T47D (cell line): ENCODE measurements at regions not wholly inside any gene's neighbourhood (a gene's known extent, or its start where the extent isn't known, plus 50 kb on each side); places are given as distances from the start of the nearest gene placed in this dataset.

Source experiments
- DNase-seq, 2 experiments: peaks; one replicate each; pipeline versions ENCODE4 v3.0.0 to v3.0.0-alpha.2; 2011 to 2012; ENCODE audit warnings: low read depth in 1 of 2, low spot score in 1 of 2
- JUND ChIP-seq: IDR thresholded peaks from 2 replicates; pipeline ENCODE4 v1.6.1; 2012; ENCODE audit warnings: low read depth
- in situ Hi-C: cut with HindIII; loops from 2 replicates; pipeline ENCODE4 v1.10.0; 2016; ENCODE audit warnings: low sequenced_read_pairs, low pct_unique_long_range_greater_than_20kb

DNA sequence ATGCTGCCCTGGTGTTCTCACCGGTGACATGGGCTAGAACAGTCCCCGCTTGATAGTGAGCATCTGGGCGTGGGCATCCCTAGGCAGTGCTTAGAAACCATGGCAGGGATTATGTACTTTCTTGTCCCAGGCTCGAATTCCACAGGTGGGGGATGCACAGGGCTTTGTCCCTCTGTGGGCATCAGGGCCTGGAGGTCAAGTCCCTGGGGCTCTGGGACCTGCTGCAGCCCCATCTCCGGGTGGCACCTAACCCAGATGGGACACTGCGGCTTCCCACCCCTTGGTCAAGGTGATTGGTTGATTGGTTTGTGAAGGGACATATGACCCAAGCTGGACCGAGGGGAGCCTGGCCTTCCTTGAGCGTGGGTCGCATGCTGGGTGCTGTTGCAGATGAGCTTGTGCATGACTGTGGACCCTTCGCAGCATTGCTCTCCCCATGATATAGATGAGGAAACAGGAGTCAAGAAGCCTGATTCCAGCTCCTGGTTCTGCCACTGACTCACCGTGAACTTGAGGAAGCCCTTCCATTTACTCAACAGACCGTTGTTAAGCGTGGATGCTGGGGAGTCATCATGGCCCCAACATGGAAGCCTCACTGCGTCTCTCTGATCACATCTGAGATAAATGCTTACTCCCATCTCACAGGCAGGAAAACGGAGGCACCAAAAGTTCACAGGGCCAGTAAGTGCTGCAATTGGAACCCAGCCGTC lies 64.0 kb upstream of the RUNX3 start:
- in situ Hi-C loops = no loop called here
- DNase-seq = no peak
- no peak for TF ChIP-seq JUND

DNA sequence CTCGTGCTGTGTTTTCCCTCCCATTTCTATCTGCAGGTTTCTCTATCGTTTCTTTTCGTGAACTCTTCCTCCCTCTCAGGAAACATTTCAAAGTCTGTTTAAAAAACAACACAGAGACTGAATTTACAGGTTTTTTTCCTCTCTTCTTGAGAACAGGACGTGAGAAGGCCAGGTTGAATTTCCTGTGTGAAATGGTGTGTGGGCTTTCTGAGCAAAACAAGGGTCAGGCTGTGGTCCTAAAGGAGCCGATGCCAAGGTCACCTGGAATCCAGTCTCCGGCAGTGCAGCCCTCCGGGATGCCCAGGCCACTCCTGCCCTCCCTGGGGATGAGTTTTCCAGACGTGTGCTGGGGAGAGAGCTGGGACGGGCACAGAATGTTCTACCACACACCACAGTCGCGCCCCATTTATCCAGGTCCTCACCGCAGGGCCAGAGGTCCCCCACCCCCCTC lies 62.7 kb upstream of the RUNX3 start:
- TF ChIP-seq JUND = no peak
- DNase-seq = no peak
- in situ Hi-C loops = no loop called here

DNA sequence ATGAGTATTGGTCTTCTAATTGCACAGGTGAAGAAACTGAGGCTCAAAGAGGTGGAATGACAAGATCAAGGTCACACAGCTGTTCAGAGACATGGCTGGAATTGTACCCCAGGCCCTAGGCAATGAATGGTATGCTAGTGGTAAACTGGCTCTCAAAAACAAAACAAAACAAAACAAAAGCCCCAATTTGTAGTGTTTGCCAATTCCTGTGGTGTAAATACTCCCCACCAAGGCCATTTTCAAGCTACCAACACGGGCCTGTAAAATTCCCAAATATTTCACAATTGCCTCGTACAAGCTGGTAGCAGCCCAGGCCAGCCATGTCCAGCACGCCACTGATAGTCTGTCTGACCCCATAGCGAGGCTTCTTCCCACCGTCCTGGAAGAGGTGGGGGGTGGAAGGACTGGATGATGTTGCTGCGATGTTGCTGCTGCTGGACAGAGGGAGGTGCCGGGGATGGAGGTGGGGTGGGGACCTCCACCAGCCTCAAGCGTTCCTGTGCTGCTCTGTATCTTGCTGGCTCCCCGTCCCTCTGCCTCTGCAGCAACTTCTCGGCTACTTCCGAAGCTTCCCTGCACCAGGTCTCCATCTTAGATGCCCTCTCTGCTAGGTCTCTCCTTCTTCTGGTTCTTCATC lies 62.2 kb upstream of the RUNX3 start:
- in situ Hi-C loops = no loop called here
- TF ChIP-seq JUND = no peak
- DNase-seq = no peak

GRCh38 chr1:24991697-24992096 lies 61.6 kb upstream of the RUNX3 start:
- DNase-seq = no peak
- in situ Hi-C loops = no loop called here
- TF ChIP-seq JUND = no peak

GRCh38 chr1:24990779-24991641 lies 60.9 kb upstream of the RUNX3 start:
- in situ Hi-C loops = no loop called here
- TF ChIP-seq JUND = no peak
- no peak for DNase-seq

GRCh38 chr1:24990136-24990535 lies 60.1 kb upstream of the RUNX3 start:
- TF ChIP-seq JUND = no peak
- in situ Hi-C loops = no loop called here
- DNase-seq = no peak

DNA sequence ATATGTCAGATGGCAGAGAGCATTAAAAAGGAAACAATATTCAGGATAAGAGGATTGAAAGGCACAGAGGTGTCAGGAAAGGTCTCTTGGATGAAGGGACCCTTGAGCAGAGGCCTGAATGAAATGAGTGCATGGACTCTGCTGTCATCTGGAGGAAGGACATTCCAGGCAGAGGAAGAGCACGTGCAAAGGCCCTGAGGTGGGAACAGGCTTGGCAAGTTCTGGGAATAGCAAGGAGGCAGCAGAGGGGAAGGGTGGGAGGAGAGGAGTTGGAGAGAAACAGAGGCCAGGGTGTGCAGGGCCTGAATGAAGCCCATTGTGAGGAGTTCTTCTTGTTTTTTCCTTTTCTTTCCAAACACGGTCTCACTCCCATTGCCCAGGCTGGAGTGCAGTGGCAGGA lies 59.0 kb upstream of the RUNX3 start:
- no peak for TF ChIP-seq JUND
- in situ Hi-C loops = no loop called here
- no peak for DNase-seq

- no peak for DNase-seq
- in situ Hi-C loops = no loop called here
- TF ChIP-seq JUND = no peak
Observed at GRCh38 chr1:24988558-24988912, 58.5 kb upstream of the RUNX3 start.

GRCh38 chr1:24987875-24988557 lies 57.9 kb upstream of the RUNX3 start:
- no peak for TF ChIP-seq JUND
- in situ Hi-C loops = no loop called here
- DNase-seq = no peak

- DNase-seq = no peak
Observed at GRCh38 chr1:24987424-24987823, 57.3 kb upstream of the RUNX3 start.

DNA sequence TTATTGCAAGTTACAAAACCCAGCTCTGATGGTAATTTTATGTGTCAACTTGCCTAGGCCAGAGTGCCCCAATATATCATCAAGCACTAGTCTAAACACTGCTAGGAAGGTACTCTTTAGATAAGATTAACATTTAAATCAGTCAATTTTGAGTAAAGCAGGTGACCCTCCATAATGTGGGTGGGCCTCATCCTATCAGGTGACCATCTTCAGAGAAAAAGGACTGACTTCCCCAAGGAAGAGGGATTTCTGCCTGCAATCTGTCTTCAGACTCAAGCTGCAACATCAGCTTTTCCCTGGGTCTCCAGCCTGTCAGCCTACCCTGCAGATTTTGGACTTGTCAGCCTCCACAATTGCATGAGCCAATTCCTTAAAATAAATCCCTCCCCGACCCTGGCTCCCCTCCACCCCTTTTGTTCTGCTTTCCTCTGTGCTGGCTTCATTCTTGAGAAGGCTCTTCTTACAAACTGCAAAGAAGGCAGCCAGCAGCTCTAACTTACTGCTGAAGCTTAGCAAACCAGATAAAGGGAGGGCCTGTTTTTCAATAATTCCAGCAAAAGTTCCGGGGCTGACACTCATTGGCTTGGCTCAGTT lies 56.4 kb upstream of the RUNX3 start:
- no peak for DNase-seq
- in situ Hi-C loops = no loop called here
- no peak for TF ChIP-seq JUND

More at GRCh38 chr1:24987424-24987823, 57.3 kb upstream of the RUNX3 start:
- TF ChIP-seq JUND = no peak
- in situ Hi-C loops = no loop called here

GRCh38 chr1:24985737-24986136 lies 55.7 kb upstream of the RUNX3 start:
- TF ChIP-seq JUND = no peak

More at GRCh38 chr1:24985737-24986136, 55.7 kb upstream of the RUNX3 start:
- in situ Hi-C loops = no loop called here
- no peak for DNase-seq
